ENCODE measurements at regions not wholly inside any gene's neighbourhood (a gene's known extent, or its start where the extent isn't known, plus 50 kb on each side); places are given as distances from the start of the nearest gene placed in this dataset.

GRCh38 chr14:98177551-98177950 is 1094.4 kb downstream of the BCL11B start:
- Histone ChIP-seq H3K27ac (ENCODE audit: low read depth in 1 of 3, low read length in 2 of 3) (no peak overlapping the region), H3K4me3 (ENCODE audit: low read depth in 1 of 3, low read length in 3 of 3) (no peak overlapping the region), H3K36me3 (ENCODE audit: control insufficient read depth in 3 of 3, insufficient read depth in 2 of 3, low read depth in 1 of 3, low read length in 3 of 3) (no peaks in the 10 kb centered on the region), H3K9me3 (ENCODE audit: control insufficient read depth in 2 of 2, insufficient read depth in 1 of 2, low read depth in 1 of 2, low read length in 1 of 2) (no peaks in the 10 kb centered on the region), H3K4me1 (ENCODE audit: control insufficient read depth in 3 of 3, insufficient read depth in 2 of 3, low read depth in 1 of 3, low read length in 2 of 3) (peaks cover 0 to 3% (median 0%) of the 10 kb centered on the region in 3 donors), H3K27me3 (ENCODE audit: control insufficient read depth in 3 of 3, insufficient read depth in 3 of 3, low read length in 3 of 3) (no peaks in the 10 kb centered on the region)
- DNase-seq (no peak), FAIRE-seq (no peak)
- WGBS, 3 donors = 33 to 53% (median 47%) methylated on average over 1 of the region's 1 CpG

DNA sequence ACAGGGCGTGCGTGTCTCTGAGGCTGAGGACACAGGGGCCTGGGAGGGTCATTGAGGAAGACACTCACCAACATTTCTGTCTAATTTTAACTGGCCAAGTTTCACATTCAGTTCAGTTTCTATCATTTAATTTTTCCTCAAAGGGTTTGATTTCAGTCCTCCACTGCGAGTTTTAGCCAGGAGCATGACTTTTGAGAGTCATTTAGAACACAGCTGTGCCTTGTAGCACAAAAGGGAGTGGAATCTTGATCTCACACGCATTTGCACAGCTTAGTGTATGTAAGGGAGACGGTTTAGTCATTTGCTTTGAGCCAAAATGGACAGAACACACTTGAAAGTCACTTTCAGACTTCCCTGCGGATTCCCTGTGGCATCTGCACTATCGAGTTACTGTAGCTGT is 1090.8 kb downstream of the BCL11B start:
- H3K27ac ChIP-seq (ENCODE audit: low read depth in 1 of 3, low read length in 2 of 3) = no peak overlapping the region
- no peaks in the 10 kb centered on the region for H3K4me1 ChIP-seq (ENCODE audit: control insufficient read depth in 3 of 3, insufficient read depth in 2 of 3, low read depth in 1 of 3, low read length in 2 of 3)
- H3K4me3 ChIP-seq (ENCODE audit: low read depth in 1 of 3, low read length in 3 of 3) = no peak overlapping the region
- WGBS, 3 donors = 77 to 80% (median 79%) methylated on average over 7 of the region's 7 CpGs
- DNase-seq (no peak), FAIRE-seq (no peak)
- no peaks in the 10 kb centered on the region for H3K9me3 ChIP-seq (ENCODE audit: control insufficient read depth in 2 of 2, insufficient read depth in 1 of 2, low read depth in 1 of 2, low read length in 1 of 2)
- no peaks in the 10 kb centered on the region for H3K27me3 ChIP-seq (ENCODE audit: control insufficient read depth in 3 of 3, insufficient read depth in 3 of 3, low read length in 3 of 3)
- no peaks in the 10 kb centered on the region for H3K36me3 ChIP-seq (ENCODE audit: control insufficient read depth in 3 of 3, insufficient read depth in 2 of 3, low read depth in 1 of 3, low read length in 3 of 3)

- FAIRE-seq (no peak), DNase-seq (no peak)
- Histone ChIP-seq H3K4me1 (ENCODE audit: control insufficient read depth in 3 of 3, insufficient read depth in 2 of 3, low read depth in 1 of 3, low read length in 2 of 3) (no peaks in the 10 kb centered on the region), H3K4me3 (ENCODE audit: low read depth in 1 of 3, low read length in 3 of 3) (no peak overlapping the region), H3K27me3 (ENCODE audit: control insufficient read depth in 3 of 3, insufficient read depth in 3 of 3, low read length in 3 of 3) (no peaks in the 10 kb centered on the region), H3K36me3 (ENCODE audit: control insufficient read depth in 3 of 3, insufficient read depth in 2 of 3, low read depth in 1 of 3, low read length in 3 of 3) (no peaks in the 10 kb centered on the region), H3K27ac (ENCODE audit: low read depth in 1 of 3, low read length in 2 of 3) (no peak overlapping the region), H3K9me3 (ENCODE audit: control insufficient read depth in 2 of 2, insufficient read depth in 1 of 2, low read depth in 1 of 2, low read length in 1 of 2) (no peaks in the 10 kb centered on the region)
- 78 to 90% (median 86%) methylated on average over 1 of the region's 1 CpG for WGBS, 3 donors
These were observed 1090.2 kb downstream of the BCL11B start for GRCh38 chr14:98181768-98182167.

DNA sequence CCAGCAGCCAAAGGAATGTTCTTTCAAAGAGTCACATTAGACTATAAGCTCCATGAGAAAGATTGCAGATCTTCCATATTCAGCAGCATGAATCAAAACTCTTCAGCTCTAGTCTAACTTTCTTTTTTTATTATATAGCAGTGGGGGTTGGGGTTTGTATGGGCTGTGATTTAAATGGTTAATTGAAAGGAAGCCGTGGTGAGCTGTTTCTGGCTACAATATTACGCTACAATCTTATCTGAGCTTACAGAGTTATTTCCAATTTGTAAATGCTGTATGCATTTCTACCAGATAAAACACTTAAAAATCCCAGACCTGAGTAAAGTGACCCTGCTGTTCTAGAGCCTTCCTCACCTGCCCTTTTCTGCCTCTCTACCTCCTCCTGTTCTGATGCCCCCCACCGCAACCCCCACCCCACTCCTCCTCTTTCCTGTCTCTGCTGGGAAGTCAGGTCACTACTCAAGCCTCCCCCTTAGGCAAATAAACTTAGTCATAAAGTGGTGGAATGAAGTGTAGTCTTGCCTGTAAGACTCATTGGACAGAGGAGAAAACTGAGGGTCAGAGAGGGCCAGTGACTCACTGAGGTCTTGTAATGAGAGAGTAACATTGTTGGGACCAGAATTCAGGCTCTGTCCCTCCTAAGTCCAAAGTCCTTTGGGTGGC is 1089.5 kb downstream of the BCL11B start:
- Histone ChIP-seq H3K4me3 (ENCODE audit: low read depth in 1 of 3, low read length in 3 of 3) (no peak overlapping the region), H3K4me1 (ENCODE audit: control insufficient read depth in 3 of 3, insufficient read depth in 2 of 3, low read depth in 1 of 3, low read length in 2 of 3) (no peaks in the 10 kb centered on the region), H3K36me3 (ENCODE audit: control insufficient read depth in 3 of 3, insufficient read depth in 2 of 3, low read depth in 1 of 3, low read length in 3 of 3) (no peaks in the 10 kb centered on the region), H3K27me3 (ENCODE audit: control insufficient read depth in 3 of 3, insufficient read depth in 3 of 3, low read length in 3 of 3) (no peaks in the 10 kb centered on the region), H3K9me3 (ENCODE audit: control insufficient read depth in 2 of 2, insufficient read depth in 1 of 2, low read depth in 1 of 2, low read length in 1 of 2) (no peaks in the 10 kb centered on the region), H3K27ac (ENCODE audit: low read depth in 1 of 3, low read length in 2 of 3) (no peak overlapping the region)
- DNase-seq = no peak
- 26 to 40% (median 32%) methylated on average over 3 of the region's 3 CpGs for WGBS, 3 donors
- FAIRE-seq = no peak

DNA sequence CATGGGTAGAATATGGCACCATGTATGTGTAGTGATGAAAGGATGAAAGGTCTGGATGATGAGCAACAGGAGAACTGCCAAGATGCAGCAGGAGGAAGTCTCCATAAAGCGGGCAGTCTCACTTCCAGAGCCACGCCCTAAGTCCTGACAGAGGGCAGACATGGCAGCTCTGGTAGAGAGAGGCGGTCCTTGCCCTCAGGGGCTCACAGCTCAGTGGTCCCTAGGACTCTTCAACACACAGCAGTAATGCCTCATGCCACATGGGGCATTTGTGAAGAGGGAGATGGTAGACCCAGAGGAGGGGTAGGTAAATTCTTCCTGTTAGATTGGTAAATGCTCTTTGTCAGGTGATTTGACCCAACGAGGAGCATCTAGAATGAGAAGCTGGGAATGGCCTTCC is 1088.4 kb downstream of the BCL11B start:
- H3K4me3 ChIP-seq (ENCODE audit: low read depth in 1 of 3, low read length in 3 of 3) = no peak overlapping the region
- no peaks in the 10 kb centered on the region for H3K4me1 ChIP-seq (ENCODE audit: control insufficient read depth in 3 of 3, insufficient read depth in 2 of 3, low read depth in 1 of 3, low read length in 2 of 3)
- H3K27me3 ChIP-seq (ENCODE audit: control insufficient read depth in 3 of 3, insufficient read depth in 3 of 3, low read length in 3 of 3) = no peaks in the 10 kb centered on the region
- DNase-seq (no peak), FAIRE-seq (no peak)
- no peak overlapping the region for H3K27ac ChIP-seq (ENCODE audit: low read depth in 1 of 3, low read length in 2 of 3)
- no peaks in the 10 kb centered on the region for H3K36me3 ChIP-seq (ENCODE audit: control insufficient read depth in 3 of 3, insufficient read depth in 2 of 3, low read depth in 1 of 3, low read length in 3 of 3)
- 86 to 89% (median 87%) methylated on average over 4 of the region's 4 CpGs for whole genome bisulfite sequencing, 3 donors
- no peaks in the 10 kb centered on the region for H3K9me3 ChIP-seq (ENCODE audit: control insufficient read depth in 2 of 2, insufficient read depth in 1 of 2, low read depth in 1 of 2, low read length in 1 of 2)

DNA sequence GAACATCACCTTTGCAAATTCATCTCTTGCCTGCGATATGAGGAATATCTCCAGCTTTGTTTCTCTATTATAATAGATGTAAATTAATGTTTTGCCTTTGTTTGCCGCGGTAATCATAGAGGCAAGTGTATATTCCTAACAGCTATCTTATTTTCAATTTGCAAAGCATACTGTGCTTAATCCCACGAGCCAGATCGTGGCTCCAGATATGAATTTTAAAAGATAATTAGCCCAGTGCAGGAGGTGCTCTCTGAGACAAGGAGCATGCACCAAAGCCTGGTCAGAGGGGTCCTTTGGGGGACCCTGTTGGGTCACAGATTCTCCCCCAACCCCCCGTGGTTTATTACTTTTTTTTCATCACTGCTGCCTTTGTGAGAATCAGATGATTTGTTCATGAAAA is 1087.5 kb downstream of the BCL11B start:
- no peaks in the 10 kb centered on the region for H3K36me3 ChIP-seq (ENCODE audit: control insufficient read depth in 3 of 3, insufficient read depth in 2 of 3, low read depth in 1 of 3, low read length in 3 of 3)
- FAIRE-seq = no peak
- H3K4me3 ChIP-seq (ENCODE audit: low read depth in 1 of 3, low read length in 3 of 3) = no peak overlapping the region
- H3K4me1 ChIP-seq (ENCODE audit: control insufficient read depth in 3 of 3, insufficient read depth in 2 of 3, low read depth in 1 of 3, low read length in 2 of 3) = no peaks in the 10 kb centered on the region
- H3K27me3 ChIP-seq (ENCODE audit: control insufficient read depth in 3 of 3, insufficient read depth in 3 of 3, low read length in 3 of 3) = no peaks in the 10 kb centered on the region
- WGBS, 3 donors = 77 to 85% (median 77%) methylated on average over 6 of the region's 6 CpGs
- H3K27ac ChIP-seq (ENCODE audit: low read depth in 1 of 3, low read length in 2 of 3) = no peak overlapping the region
- no peak for DNase-seq
- no peaks in the 10 kb centered on the region for H3K9me3 ChIP-seq (ENCODE audit: control insufficient read depth in 2 of 2, insufficient read depth in 1 of 2, low read depth in 1 of 2, low read length in 1 of 2)

DNA sequence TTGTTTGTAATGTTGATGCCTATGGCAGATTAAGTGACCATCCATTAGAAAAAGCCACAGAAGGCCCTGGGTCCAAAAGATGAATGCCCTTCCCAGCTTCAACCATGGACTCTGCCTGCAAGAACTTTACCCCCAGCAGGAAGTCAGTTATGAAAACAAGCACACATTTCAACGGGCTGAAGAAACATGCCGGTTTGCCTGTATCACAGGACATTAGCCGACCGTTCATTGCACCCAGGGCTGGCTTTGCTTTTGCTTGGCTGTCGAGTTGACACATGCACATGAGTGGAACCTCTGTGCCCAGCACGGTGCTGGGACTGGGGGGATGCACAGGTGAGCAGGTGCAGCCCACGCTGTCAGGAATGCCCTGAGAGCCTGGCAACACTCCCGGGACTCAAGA is 1087.0 kb downstream of the BCL11B start:
- WGBS, 3 donors = 38 to 60% (median 46%) methylated on average over 8 of the region's 8 CpGs
- FAIRE-seq = no peak
- H3K27ac ChIP-seq (ENCODE audit: low read depth in 1 of 3, low read length in 2 of 3) = peak overlapping the region in 2 of 3 donors; percentile 22 to 52

DNA sequence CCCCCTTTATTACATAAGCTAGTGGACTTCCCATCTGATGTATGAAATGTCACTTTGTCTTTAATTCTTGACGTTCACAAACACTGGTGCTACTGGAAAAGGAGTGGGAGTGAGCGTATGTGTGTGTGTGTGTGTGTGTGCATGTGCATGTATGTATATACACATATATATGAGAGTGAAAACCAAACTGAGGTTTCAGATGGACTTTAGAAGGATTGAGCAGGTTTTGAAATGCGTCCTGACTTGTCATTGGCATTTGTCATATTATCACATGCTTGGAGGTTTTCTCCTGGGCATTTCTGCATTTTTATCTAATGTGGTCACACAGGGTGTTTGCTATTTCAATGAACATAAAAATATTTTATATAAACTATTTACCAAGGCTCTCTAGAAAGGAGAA is 1085.9 kb downstream of the BCL11B start:
- Histone ChIP-seq H3K36me3 (ENCODE audit: control insufficient read depth in 3 of 3, insufficient read depth in 2 of 3, low read depth in 1 of 3, low read length in 3 of 3) (no peaks in the 10 kb centered on the region), H3K27ac (ENCODE audit: low read depth in 1 of 3, low read length in 2 of 3) (no peak overlapping the region), H3K4me1 (ENCODE audit: control insufficient read depth in 3 of 3, insufficient read depth in 2 of 3, low read depth in 1 of 3, low read length in 2 of 3) (no peaks in the 10 kb centered on the region), H3K4me3 (ENCODE audit: low read depth in 1 of 3, low read length in 3 of 3) (no peak overlapping the region), H3K27me3 (ENCODE audit: control insufficient read depth in 3 of 3, insufficient read depth in 3 of 3, low read length in 3 of 3) (no peaks in the 10 kb centered on the region), H3K9me3 (ENCODE audit: control insufficient read depth in 2 of 2, insufficient read depth in 1 of 2, low read depth in 1 of 2, low read length in 1 of 2) (no peaks in the 10 kb centered on the region)
- DNase-seq = no peak
- WGBS, 3 donors = 70 to 72% (median 70%) methylated on average over 3 of the region's 3 CpGs
- no peak for FAIRE-seq

More for the DNA sequence above, 1087.0 kb downstream of the BCL11B start:
- H3K4me1 ChIP-seq (ENCODE audit: control insufficient read depth in 3 of 3, insufficient read depth in 2 of 3, low read depth in 1 of 3, low read length in 2 of 3) = no peaks in the 10 kb centered on the region
- H3K27me3 ChIP-seq (ENCODE audit: control insufficient read depth in 3 of 3, insufficient read depth in 3 of 3, low read length in 3 of 3) = no peaks in the 10 kb centered on the region
- H3K36me3 ChIP-seq (ENCODE audit: control insufficient read depth in 3 of 3, insufficient read depth in 2 of 3, low read depth in 1 of 3, low read length in 3 of 3) = no peaks in the 10 kb centered on the region
- DNase-seq = no peak
- H3K9me3 ChIP-seq (ENCODE audit: control insufficient read depth in 2 of 2, insufficient read depth in 1 of 2, low read depth in 1 of 2, low read length in 1 of 2) = no peaks in the 10 kb centered on the region
- no peak overlapping the region for H3K4me3 ChIP-seq (ENCODE audit: low read depth in 1 of 3, low read length in 3 of 3)

DNA sequence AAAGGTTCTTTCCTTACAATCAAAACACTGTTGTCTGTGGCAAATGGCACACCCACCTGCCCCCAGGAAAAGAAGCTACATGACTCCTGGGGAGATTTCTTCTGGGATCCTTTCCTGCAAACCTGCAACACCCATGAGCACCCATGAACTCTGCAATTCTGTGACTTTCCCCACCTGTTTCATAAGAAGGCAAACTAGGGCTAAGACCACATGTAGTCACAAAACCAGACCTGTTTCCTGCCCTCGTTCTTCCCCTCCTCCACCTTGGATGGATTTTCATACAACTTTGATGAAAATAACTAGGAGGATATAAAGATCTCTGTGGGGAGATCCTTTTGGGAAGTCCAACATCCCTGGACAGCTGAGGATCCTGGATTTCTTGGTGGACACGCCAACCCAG is 1084.7 kb downstream of the BCL11B start:
- no peaks in the 10 kb centered on the region for H3K27me3 ChIP-seq (ENCODE audit: control insufficient read depth in 3 of 3, insufficient read depth in 3 of 3, low read length in 3 of 3)
- no peak overlapping the region for H3K4me3 ChIP-seq (ENCODE audit: low read depth in 1 of 3, low read length in 3 of 3)
- no peaks in the 10 kb centered on the region for H3K9me3 ChIP-seq (ENCODE audit: control insufficient read depth in 2 of 2, insufficient read depth in 1 of 2, low read depth in 1 of 2, low read length in 1 of 2)
- peak overlapping the region in 1 of 3 donors; percentile 41 for H3K27ac ChIP-seq (ENCODE audit: low read depth in 1 of 3, low read length in 2 of 3)
- DNase-seq = peak in 1 of 2 donors; percentile 38
- H3K36me3 ChIP-seq (ENCODE audit: control insufficient read depth in 3 of 3, insufficient read depth in 2 of 3, low read depth in 1 of 3, low read length in 3 of 3) = no peaks in the 10 kb centered on the region
- FAIRE-seq = no peak
- 72 to 87% (median 81%) methylated on average over 2 of the region's 2 CpGs for WGBS, 3 donors
- no peaks in the 10 kb centered on the region for H3K4me1 ChIP-seq (ENCODE audit: control insufficient read depth in 3 of 3, insufficient read depth in 2 of 3, low read depth in 1 of 3, low read length in 2 of 3)
